ENCODE measurements at regions not wholly inside any gene's neighbourhood (a gene's known extent, or its start where the extent isn't known, plus 50 kb on each side); places are given as distances from the start of the nearest gene placed in this dataset.
"Not testable (repeated sequence)": the region's sequence is repeated elsewhere in the genome, so short reads cannot be mapped to it uniquely, and the experiment has no call there.

GRCh38 chr12:9412459-9412858 is 195.3 kb downstream of the KLRB1 start:
- DNase-seq (ENCODE audit: low read depth in 3 of 3), result not testable (repeated sequence)

GRCh38 chr12:9411616-9412268 is 196.0 kb downstream of the KLRB1 start:
- DNase-seq (ENCODE audit: low read depth in 3 of 3), result not testable (repeated sequence)

- not testable (repeated sequence) for DNase-seq (ENCODE audit: low read depth in 3 of 3)
Observed at GRCh38 chr12:9407425-9407748, 199.2 kb upstream of the PZP start.

- no peak for DNase-seq (ENCODE audit: low read depth in 3 of 3)
Observed at GRCh38 chr12:9406564-9407424, 198.6 kb upstream of the PZP start.

- no peak for DNase-seq (ENCODE audit: low read depth in 3 of 3)
Observed at GRCh38 chr12:9405886-9406563, 197.8 kb upstream of the PZP start.

GRCh38 chr12:9404469-9405260 is 196.5 kb upstream of the PZP start:
- no peak for DNase-seq (ENCODE audit: low read depth in 3 of 3)

- no peak for DNase-seq (ENCODE audit: low read depth in 3 of 3)
Observed at GRCh38 chr12:9404031-9404430, 195.8 kb upstream of the PZP start.

GRCh38 chr12:9402432-9403040 is 194.3 kb upstream of the PZP start:
- DNase-seq (ENCODE audit: low read depth in 3 of 3), result not testable (repeated sequence)

GRCh38 chr12:9396367-9396766 is 188.2 kb upstream of the PZP start:
- DNase-seq (ENCODE audit: low read depth in 3 of 3), result not testable (repeated sequence)

GRCh38 chr12:9395220-9395619 is 187.0 kb upstream of the PZP start:
- DNase-seq (ENCODE audit: low read depth in 3 of 3), result not testable (repeated sequence)

- DNase-seq (ENCODE audit: low read depth in 3 of 3), result no peak
Observed at GRCh38 chr12:9392842-9393241, 184.6 kb upstream of the PZP start.

- no peak for DNase-seq (ENCODE audit: low read depth in 3 of 3)
Observed at GRCh38 chr12:9391815-9392214, 183.6 kb upstream of the PZP start.

- no peak for DNase-seq (ENCODE audit: low read depth in 3 of 3)
Observed at GRCh38 chr12:9390761-9391160, 182.6 kb upstream of the PZP start.

GRCh38 chr12:9389796-9390195 is 181.6 kb upstream of the PZP start:
- no peak for DNase-seq (ENCODE audit: low read depth in 3 of 3)

GRCh38 chr12:9388379-9388778 is 180.2 kb upstream of the PZP start:
- DNase-seq (ENCODE audit: low read depth in 3 of 3), result no peak

- DNase-seq (ENCODE audit: low read depth in 3 of 3), result no peak
Observed at GRCh38 chr12:9387450-9387849, 179.3 kb upstream of the PZP start.

GRCh38 chr12:9383585-9383984 is 175.4 kb upstream of the PZP start:
- no peak for DNase-seq (ENCODE audit: low read depth in 3 of 3)

- no peak for DNase-seq (ENCODE audit: low read depth in 3 of 3)
Observed at GRCh38 chr12:9381619-9382018, 173.4 kb upstream of the PZP start.

GRCh38 chr12:9380650-9381049 is 172.5 kb upstream of the PZP start:
- DNase-seq (ENCODE audit: low read depth in 3 of 3), result no peak

GRCh38 chr12:9379023-9379742 is 171.0 kb upstream of the PZP start:
- DNase-seq (ENCODE audit: low read depth in 3 of 3), result no peak

- DNase-seq (ENCODE audit: low read depth in 3 of 3), result no peak
Observed at GRCh38 chr12:9378430-9378835, 170.2 kb upstream of the PZP start.

Data from stimulated activated CD4-positive, alpha-beta T cell treated with anti-CD3 and anti-CD28 coated beads, TNF-alpha, amount 100 ng/mL, for 24 hours (primary cell).